ENCODE measurements at regions not wholly inside any gene's neighbourhood (a gene's known extent, or its start where the extent isn't known, plus 50 kb on each side); places are given as distances from the start of the nearest gene placed in this dataset.
"Not testable (repeated sequence)": the region's sequence is repeated elsewhere in the genome, so short reads cannot be mapped to it uniquely, and the experiment has no call there.

- no peak for TF ChIP-seq ZBTB33 (IDR thresholded peaks at IDR 0.05; ENCODE audit: extremely low read depth, insufficient replicate concordance, low read length)
- no peak for TF ChIP-seq MAX (IDR thresholded peaks at IDR 0.05)
- TF ChIP-seq SIN3A (IDR thresholded peaks at IDR 0.05; ENCODE audit: low read depth), result no peak
Observed at GRCh38 chr10:31219306-31219705, 99.7 kb upstream of the ZEB1 start (continued).

- H3K9me2 ChIP-seq (ENCODE audit: insufficient read depth); H3K9me3 ChIP-seq (ENCODE audit: control insufficient read depth in 1 of 2, insufficient read depth in 1 of 2, low read depth in 1 of 2, low read length in 2 of 2); ATAC-seq; POLR2A ChIA-PET; RAD21 ChIA-PET (ENCODE audit: low non-redundant PET in 1 of 2, low total read pairs in 2 of 2, uncharacterized antibody in 2 of 2, unreplicated experiment in 2 of 2); BruUV-seq (replicated peaks); H3K4me1 ChIP-seq (ENCODE audit: control insufficient read depth in 1 of 2, insufficient read depth in 2 of 2, low read length in 2 of 2); H3K27me3 ChIP-seq (ENCODE audit: insufficient read depth, low read length); CTCF ChIA-PET; H3K9ac ChIP-seq (ENCODE audit: low read length); H3K27ac ChIP-seq (ENCODE audit: low read depth, low read length); H3K4me3 ChIP-seq (replicated peaks in 1 of 2; ENCODE audit: low read depth in 1 of 2, low read length in 2 of 2); H2AFZ ChIP-seq (ENCODE audit: low read depth, low read length, poor library complexity, severe bottlenecking); H3K79me2 ChIP-seq (ENCODE audit: insufficient read depth, low read length); H3K4me2 ChIP-seq (ENCODE audit: low read length); DNase-seq (ENCODE audit: low read depth, low spot score); H3K36me3 ChIP-seq (ENCODE audit: control insufficient read depth in 1 of 2, insufficient read depth in 2 of 2, low read length in 2 of 2); intact Hi-C loops (cut with micrococcal nuclease); H4K20me1 ChIP-seq (ENCODE audit: insufficient read depth): not testable (repeated sequence)
Observed at GRCh38 chr10:31228780-31229179, 90.2 kb upstream of the ZEB1 start.

- H3K4me1 ChIP-seq (ENCODE audit: control insufficient read depth in 1 of 2, insufficient read depth in 2 of 2, low read length in 2 of 2), result peaks cover 8 to 15% of the 10 kb centered on the region in 2 experiments; a peak in 3 of 4 replicates
- no TSS peak for BruUV-seq (replicated peaks)
- no peak overlapping the region for H3K4me3 ChIP-seq (replicated peaks in 1 of 2; ENCODE audit: low read depth in 1 of 2, low read length in 2 of 2)
- H3K9ac ChIP-seq (ENCODE audit: low read length), result no peak overlapping the region
- intact Hi-C loops (cut with micrococcal nuclease), result no loop called here
- H4K20me1 ChIP-seq (ENCODE audit: insufficient read depth), result no peaks in the 10 kb centered on the region
- ATAC-seq, result no peak
- ChIA-PET POLR2A (no interaction called here), RAD21 (ENCODE audit: low non-redundant PET in 1 of 2, low total read pairs in 2 of 2, uncharacterized antibody in 2 of 2, unreplicated experiment in 2 of 2) (no interaction called here), CTCF (no interaction called here)
- TF ChIP-seq ATF3 (IDR thresholded peaks at IDR 0.05) (no peak), SRF (IDR thresholded peaks at IDR 0.05; ENCODE audit: low read depth) (no peak), EZH2phosphoT487 (IDR thresholded peaks at IDR 0.05; ENCODE audit: borderline replicate concordance) (no peak), ZNF274 (IDR thresholded peaks at IDR 0.05; ENCODE audit: low read depth, low read length) (no peak), MAX (IDR thresholded peaks at IDR 0.05) (no peak), POLR2AphosphoS5 (IDR thresholded peaks at IDR 0.05; ENCODE audit: low read depth, low read length) (no peak), ZFX (IDR thresholded peaks at IDR 0.05) (no peak), ZBTB33 (IDR thresholded peaks at IDR 0.05; ENCODE audit: extremely low read depth, insufficient replicate concordance, low read length) (no peak), CEBPB (IDR thresholded peaks at IDR 0.05; ENCODE audit: low read depth) (no peak), RAD21 (IDR thresholded peaks at IDR 0.05; ENCODE audit: low read depth) (no peak), FOSL1 (IDR thresholded peaks at IDR 0.05; ENCODE audit: low read depth) (no peak), EGR1 (IDR thresholded peaks at IDR 0.05; ENCODE audit: low read depth) (no peak), JUND (IDR thresholded peaks at IDR 0.05) (no peak), EZH2 (IDR thresholded peaks at IDR 0.05) (no peak), SP1 (IDR thresholded peaks at IDR 0.05; ENCODE audit: low read depth) (no peak), POLR2A (IDR thresholded peaks at IDR 0.05; ENCODE audit: borderline replicate concordance, extremely low read depth, insufficient read depth, insufficient read length) (no peak)
- no peak for DNase-seq (ENCODE audit: low read depth, low spot score)
- no peaks in the 10 kb centered on the region for H3K9me3 ChIP-seq (ENCODE audit: control insufficient read depth in 1 of 2, insufficient read depth in 1 of 2, low read depth in 1 of 2, low read length in 2 of 2)
- no peak overlapping the region for H2AFZ ChIP-seq (ENCODE audit: low read depth, low read length, poor library complexity, severe bottlenecking)
- no peaks in the 10 kb centered on the region for H3K36me3 ChIP-seq (ENCODE audit: control insufficient read depth in 1 of 2, insufficient read depth in 2 of 2, low read length in 2 of 2)
- no peak overlapping the region for H3K27ac ChIP-seq (ENCODE audit: low read depth, low read length)
- no peaks in the 10 kb centered on the region for H3K27me3 ChIP-seq (ENCODE audit: insufficient read depth, low read length)
- H3K9me2 ChIP-seq (ENCODE audit: insufficient read depth), result no peaks in the 10 kb centered on the region
- H3K79me2 ChIP-seq (ENCODE audit: insufficient read depth, low read length), result no peaks in the 10 kb centered on the region
- no peak overlapping the region for H3K4me2 ChIP-seq (ENCODE audit: low read length)
Observed at GRCh38 chr10:31239961-31240360, 79.1 kb upstream of the ZEB1 start.
